Smooth muscle cell (in vitro differentiated cells): ENCODE measurements at regions not wholly inside any gene's neighbourhood (a gene's known extent, or its start where the extent isn't known, plus 50 kb on each side); places are given as distances from the start of the nearest gene placed in this dataset.

Source experiments
- DNase-seq: peaks from one replicate; lab custom pipeline; 2025; ENCODE audit not compliant: unreplicated experiment; lab: John Stamatoyannopoulos, UW
- H2AFZ ChIP-seq: fragments of 200-600 bp; sonication (generic); 2 replicates; pipeline ENCODE4 v1.6.0; 2016; ENCODE audit warnings: antibody characterized with exemption, low read depth, mild to moderate bottlenecking
- H3F3A ChIP-seq: fragments of 200-600 bp; sonication (generic); 2 replicates; pipeline ENCODE4 v1.6.0; 2017; ENCODE audit warnings: antibody characterized with exemption, low read depth
- H3K27ac ChIP-seq: fragments of 200-600 bp; sonication (generic); 2 replicates; pipeline ENCODE4 v1.5.1; 2016; ENCODE audit warnings: low read depth, mild to moderate bottlenecking
- H3K27me3 ChIP-seq: fragments of 200-600 bp; sonication (generic); 2 replicates; pipeline ENCODE4 v1.6.1; 2016; ENCODE audit warnings: low read depth, mild to moderate bottlenecking
- H3K36me3 ChIP-seq: fragments of 200-600 bp; sonication (generic); 2 replicates; pipeline ENCODE4 v1.5.1; 2016; ENCODE audit warnings: low read depth
- H3K4me1 ChIP-seq: fragments of 200-600 bp; sonication (generic); 2 replicates; pipeline ENCODE4 v1.5.1; 2016; ENCODE audit warnings: low read depth
- H3K4me2 ChIP-seq: fragments of 200-600 bp; sonication (generic); 2 replicates; pipeline ENCODE4 v1.6.0; 2016; ENCODE audit warnings: mild to moderate bottlenecking
- H3K4me3 ChIP-seq: fragments of 200-600 bp; sonication (generic); 2 replicates; pipeline ENCODE4 v1.5.1; 2016; ENCODE audit warnings: mild to moderate bottlenecking
- H3K79me2 ChIP-seq: fragments of 200-600 bp; sonication (generic); 2 replicates; pipeline ENCODE4 v1.6.0; 2016; ENCODE audit warnings: low read depth, mild to moderate bottlenecking
- H3K9ac ChIP-seq: fragments of 200-600 bp; sonication (generic); 2 replicates; pipeline ENCODE4 v1.6.0; 2016; ENCODE audit warnings: low read depth
- H3K9me3 ChIP-seq: fragments of 200-600 bp; sonication (generic); replicated peaks from 2 replicates; pipeline ENCODE4 v1.5.1; 2016; ENCODE audit warnings: low read depth
- H4K20me1 ChIP-seq: fragments of 200-600 bp; sonication (generic); 2 replicates; pipeline ENCODE4 v1.6.0; 2016; ENCODE audit warnings: low read depth
- CTCF ChIP-seq: fragments of 200-600 bp; sonication (generic); IDR thresholded peaks from 2 replicates; pipeline ENCODE4 v1.5.1; 2017; ENCODE audit warnings: borderline replicate concordance, mild to moderate bottlenecking, antibody characterized with exemption; ENCODE audit not compliant: insufficient read depth, poor library complexity, severe bottlenecking
- WGBS: methylation state at CpG from one replicate; pipeline ENCODE4 v1.1.7; 2016; ENCODE audit warnings: low lambda C conversion rate; 5-methylcytosine and 5-hydroxymethylcytosine counted together

GRCh38 chr3:141814375-141814774, 51.2 kb downstream of the GRK7 start:
- TF ChIP-seq CTCF: no peak
- H3K4me3 ChIP-seq: no peak overlapping the region
- H3K27me3 ChIP-seq: no peaks in the 10 kb centered on the region
- H3K79me2 ChIP-seq: no peaks in the 10 kb centered on the region
- H4K20me1 ChIP-seq: no peaks in the 10 kb centered on the region
- no peaks in the 10 kb centered on the region for H3K9me3 ChIP-seq
- H3K4me2 ChIP-seq: no peak overlapping the region
- no peaks in the 10 kb centered on the region for H3F3A ChIP-seq
- H2AFZ ChIP-seq: no peak overlapping the region
- no peaks in the 10 kb centered on the region for H3K36me3 ChIP-seq
- no peak overlapping the region for H3K9ac ChIP-seq
- no peak for DNase-seq
- 92% methylated on average over 2 of the region's 2 CpGs for WGBS
- no peak overlapping the region for H3K27ac ChIP-seq
- H3K4me1 ChIP-seq: peaks cover 17% of the 10 kb centered on the region

GRCh38 chr3:141815667-141816066, 52.5 kb downstream of the GRK7 start:
- no peaks in the 10 kb centered on the region for H3K79me2 ChIP-seq

GRCh38 chr3:141816958-141817357, 53.8 kb downstream of the GRK7 start:
- H4K20me1 ChIP-seq: no peaks in the 10 kb centered on the region
- no peaks in the 10 kb centered on the region for H3K36me3 ChIP-seq
- no peak overlapping the region for H3K27ac ChIP-seq
- peaks cover 8% of the 10 kb centered on the region for H3K4me1 ChIP-seq
- no peaks in the 10 kb centered on the region for H3K9me3 ChIP-seq
- H3K27me3 ChIP-seq: no peaks in the 10 kb centered on the region
- H3K9ac ChIP-seq: no peak overlapping the region
- peak overlapping the region; percentile 8 for H2AFZ ChIP-seq
- no peaks in the 10 kb centered on the region for H3F3A ChIP-seq
- H3K4me2 ChIP-seq: no peak overlapping the region
- DNase-seq: no peak
- WGBS: 51% methylated on average over 7 of the region's 7 CpGs
- no peak for TF ChIP-seq CTCF
- no peak overlapping the region for H3K4me3 ChIP-seq
- no peaks in the 10 kb centered on the region for H3K79me2 ChIP-seq

More at GRCh38 chr3:141815667-141816066, 52.5 kb downstream of the GRK7 start:
- H3K4me3 ChIP-seq: no peak overlapping the region
- no peak for TF ChIP-seq CTCF
- no peaks in the 10 kb centered on the region for H3F3A ChIP-seq
- no peaks in the 10 kb centered on the region for H3K27me3 ChIP-seq
- no peaks in the 10 kb centered on the region for H3K36me3 ChIP-seq
- no peaks in the 10 kb centered on the region for H3K9me3 ChIP-seq
- H3K9ac ChIP-seq: no peak overlapping the region
- H4K20me1 ChIP-seq: no peaks in the 10 kb centered on the region
- H2AFZ ChIP-seq: no peak overlapping the region
- no peak for DNase-seq
- H3K4me2 ChIP-seq: no peak overlapping the region
- no peak overlapping the region for H3K27ac ChIP-seq
- peaks cover 17% of the 10 kb centered on the region for H3K4me1 ChIP-seq

DNA sequence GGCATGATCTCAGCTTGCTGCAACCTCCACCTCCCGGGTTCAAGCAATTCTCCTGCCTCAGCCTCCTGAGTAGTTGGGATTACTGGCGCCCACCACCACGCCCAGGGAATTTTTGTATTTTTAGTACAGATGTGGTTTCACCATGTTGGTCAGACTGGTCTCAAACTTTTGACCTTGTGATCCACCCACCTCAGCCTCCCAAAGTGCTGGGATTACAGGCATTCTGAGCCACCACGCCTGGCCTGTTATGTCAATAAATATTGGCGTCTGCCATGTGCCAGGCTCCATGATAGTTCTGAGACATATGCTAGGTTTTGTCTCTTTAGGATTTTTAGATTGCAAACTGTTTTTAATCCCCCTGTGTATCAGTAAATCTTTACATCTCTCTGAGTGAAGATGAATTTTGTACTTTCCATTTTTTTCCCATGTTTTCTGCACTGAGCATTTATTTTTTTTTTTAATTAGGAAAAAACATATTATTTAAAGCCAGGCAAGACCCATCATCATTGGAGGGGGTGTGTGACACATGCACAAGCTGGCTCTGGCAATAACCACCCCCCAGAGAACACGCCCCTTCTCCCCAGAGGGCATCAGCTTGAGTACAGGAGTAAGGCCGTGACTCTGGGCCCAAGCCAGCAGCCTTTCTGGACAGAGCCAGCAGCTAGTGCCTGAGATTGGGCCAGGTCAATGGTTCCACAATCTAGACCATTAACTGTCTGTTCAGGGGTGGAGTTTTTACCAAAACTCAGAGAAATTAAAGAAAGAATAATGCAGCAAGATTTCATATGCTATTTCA, 51.0 kb upstream of the ATP1B3 start:
- H4K20me1 ChIP-seq: no peaks in the 10 kb centered on the region
- H3K4me2 ChIP-seq: no peak overlapping the region
- 82% methylated on average over 7 of the region's 7 CpGs for WGBS
- no peaks in the 10 kb centered on the region for H3K9me3 ChIP-seq
- DNase-seq: no peak
- no peak overlapping the region for H3K9ac ChIP-seq
- H3K79me2 ChIP-seq: no peaks in the 10 kb centered on the region
- H3K27me3 ChIP-seq: no peaks in the 10 kb centered on the region
- H3K4me3 ChIP-seq: no peak overlapping the region
- H3K36me3 ChIP-seq: no peaks in the 10 kb centered on the region
- no peak overlapping the region for H3K27ac ChIP-seq
- peaks cover 5% of the 10 kb centered on the region for H3K4me1 ChIP-seq
- TF ChIP-seq CTCF: no peak
- no peak overlapping the region for H2AFZ ChIP-seq
- no peaks in the 10 kb centered on the region for H3F3A ChIP-seq
